HL-60 (cell line): ENCODE measurements at regions not wholly inside any gene's neighbourhood (a gene's known extent, or its start where the extent isn't known, plus 50 kb on each side); places are given as distances from the start of the nearest gene placed in this dataset.

Source experiments
- DNase-seq, 2 experiments: peaks; one replicate each; pipeline ENCODE4 v3.0.0-alpha.2; 2010 to 2020; ENCODE audit warnings: low read depth in 1 of 2, low spot score in 1 of 2
- H3K27ac ChIP-seq: fragments of 250-450 bp; sonication (Bioruptor Pico); replicated peaks from 2 replicates; pipeline ENCODE4 v1.5.1; 2020; ENCODE audit warnings: mild to moderate bottlenecking, moderate library complexity
- H3K27me3 ChIP-seq: fragments of 250-450 bp; sonication (Bioruptor Pico); 2 replicates; pipeline ENCODE4 v1.5.1; 2021; ENCODE audit warnings: mild to moderate bottlenecking, moderate library complexity; ENCODE audit not compliant: insufficient read depth, poor library complexity, severe bottlenecking
- H3K4me3 ChIP-seq: replicated peaks from 2 replicates; pipeline ENCODE4 v1.5.1; 2011; ENCODE audit warnings: mild to moderate bottlenecking, control low read depth, low read length; ENCODE audit not compliant: insufficient read depth
- CTCF ChIP-seq: IDR thresholded peaks from one replicate; pipeline ENCODE4 v1.5.1; 2011; ENCODE audit warnings: low read length, control low read depth, inconsistent platforms; ENCODE audit not compliant: insufficient read depth
- GABPA ChIP-seq: IDR thresholded peaks from 2 replicates; pipeline ENCODE4 v1.6.1; 2012; ENCODE audit warnings: low read depth
- POLR2AphosphoS5 ChIP-seq: IDR thresholded peaks from 2 replicates; pipeline ENCODE4 v1.6.1; 2012; ENCODE audit warnings: low read depth
- REST ChIP-seq: IDR thresholded peaks from 2 replicates; pipeline ENCODE4 v1.6.1; 2012; ENCODE audit warnings: low read depth; ENCODE audit not compliant: insufficient replicate concordance
- SPI1 ChIP-seq: IDR thresholded peaks from 2 replicates; pipeline ENCODE4 v1.6.1; 2012; ENCODE audit warnings: low read depth, mild to moderate bottlenecking, borderline replicate concordance

GRCh38 chr5:123753937-123754891 is 242.2 kb downstream of the CSNK1G3 start:
- H3K27ac ChIP-seq = no peak overlapping the region
- no peak overlapping the region for H3K4me3 ChIP-seq
- no peaks in the 10 kb centered on the region for H3K27me3 ChIP-seq
- no peak for TF ChIP-seq CTCF
- no peak for TF ChIP-seq SPI1
- no peak for TF ChIP-seq POLR2AphosphoS5
- no peak for TF ChIP-seq REST
- TF ChIP-seq GABPA = no peak
- no peak for DNase-seq

GRCh38 chr5:123753180-123753936 is 241.4 kb downstream of the CSNK1G3 start:
- no peak overlapping the region for H3K27ac ChIP-seq
- no peaks in the 10 kb centered on the region for H3K27me3 ChIP-seq
- no peak for TF ChIP-seq CTCF
- TF ChIP-seq SPI1 = no peak
- no peak for TF ChIP-seq REST
- no peak for TF ChIP-seq POLR2AphosphoS5
- no peak for TF ChIP-seq GABPA
- no peak for DNase-seq
- H3K4me3 ChIP-seq = no peak overlapping the region

- no peak overlapping the region for H3K4me3 ChIP-seq
- no peaks in the 10 kb centered on the region for H3K27me3 ChIP-seq
- TF ChIP-seq GABPA = no peak
- TF ChIP-seq REST = no peak
- no peak for TF ChIP-seq POLR2AphosphoS5
- no peak for TF ChIP-seq CTCF
- TF ChIP-seq SPI1 = no peak
- no peak for DNase-seq
- H3K27ac ChIP-seq = no peak overlapping the region
Observed at GRCh38 chr5:123752552-123753179, 240.7 kb downstream of the CSNK1G3 start.
